H1 (cell line): ENCODE measurements at regions not wholly inside any gene's neighbourhood (a gene's known extent, or its start where the extent isn't known, plus 50 kb on each side); places are given as distances from the start of the nearest gene placed in this dataset.
"Not testable (repeated sequence)": the region's sequence is repeated elsewhere in the genome, so short reads cannot be mapped to it uniquely, and the experiment has no call there.

ENCODE experiments used
- CTCF ChIA-PET: fragments of 300-600 bp; sonication (Branson Sonifier 250); formaldehyde crosslinking; loops from one replicate; lab custom pipeline; 2021; ENCODE audit not compliant: partially characterized antibody; lab: Charles Lee
- POLR2A ChIA-PET: fragments of 300-600 bp; sonication (Branson Sonifier 250); formaldehyde crosslinking; loops from one replicate; lab custom pipeline; 2021; ENCODE audit warnings: inconsistent platforms; ENCODE audit not compliant: partially characterized antibody; lab: Charles Lee
- DNase-seq, 2 experiments: peaks; one replicate each; pipeline versions ENCODE4 v3.0.0 to v3.0.0-alpha.2; 2010 to 2022; ENCODE audit warnings: low spot score in 2 of 2, low read depth in 1 of 2, mixed read lengths in 1 of 2
- FAIRE-seq: peaks from 2 replicates; lab custom pipeline; 2011; peaks lifted over from hg19 to GRCh38; lab: Jason Lieb, UNC
- H2AFZ ChIP-seq: 2 replicates; pipeline ENCODE4 v1.8.1; 2012; ENCODE audit warnings: low read length, inconsistent platforms
- H2AK5ac ChIP-seq: 2 replicates; pipeline ENCODE4 v1.6.1; 2013; ENCODE audit warnings: low read depth, low read length
- H2BK120ac ChIP-seq: replicated peaks from 2 replicates; pipeline ENCODE3; 2013; ENCODE audit warnings: low read depth, low read length, inconsistent platforms
- H2BK12ac ChIP-seq: 2 replicates; pipeline ENCODE4 v1.6.1; 2013; ENCODE audit warnings: low read depth, low read length
- H2BK15ac ChIP-seq: 2 replicates; pipeline ENCODE4 v1.6.1; 2013; ENCODE audit warnings: low read length
- H2BK20ac ChIP-seq: 2 replicates; pipeline ENCODE4 v1.6.1; 2013; ENCODE audit warnings: low read length
- H2BK5ac ChIP-seq: 2 replicates; pipeline ENCODE4 v1.6.1; 2013; ENCODE audit warnings: low read depth, low read length
- H3K14ac ChIP-seq: 2 replicates; pipeline ENCODE4 v1.6.1; 2013; ENCODE audit warnings: inconsistent platforms; ENCODE audit not compliant: insufficient read length
- H3K18ac ChIP-seq: 2 replicates; pipeline ENCODE4 v1.6.1; 2013; ENCODE audit warnings: low read length; ENCODE audit errors: extremely low read depth
- H3K23ac ChIP-seq: 2 replicates; pipeline ENCODE4 v1.6.1; 2013; ENCODE audit warnings: inconsistent platforms; ENCODE audit not compliant: insufficient read length
- H3K23me2 ChIP-seq: 2 replicates; pipeline ENCODE4 v1.6.1; 2013; ENCODE audit warnings: low read depth, low read length
- H3K27ac ChIP-seq: 2 replicates; pipeline ENCODE4 v1.6.1; 2011; ENCODE audit warnings: low read depth, low read length, inconsistent platforms
- H3K27me3 ChIP-seq, 4 experiments: replicated peaks in 1 of 4; 1 replicate in 1 of 4; 2 replicates in 3 of 4; pipeline versions ENCODE4 v1.6.1 to v1.8.1; 2011 to 2013; ENCODE audit warnings: low read length in 3 of 4, mild to moderate bottlenecking in 3 of 4, inconsistent platforms in 2 of 4, mixed read lengths in 2 of 4, moderate library complexity in 1 of 4; ENCODE audit not compliant: control insufficient read depth in 3 of 4, insufficient read depth in 3 of 4; ENCODE audit errors: extremely low read depth in 1 of 4
- H3K36me3 ChIP-seq, 4 experiments: 2 replicates each; pipeline versions ENCODE4 v1.6.1 to v1.8.1; 2011 to 2013; ENCODE audit warnings: mild to moderate bottlenecking in 4 of 4, low read length in 3 of 4, moderate library complexity in 2 of 4, control low read depth in 1 of 4, inconsistent platforms in 1 of 4; ENCODE audit not compliant: insufficient read depth in 4 of 4, control insufficient read depth in 2 of 4
- H3K4ac ChIP-seq: replicated peaks from 2 replicates; pipeline ENCODE3; 2013; ENCODE audit warnings: low read length, low read depth, mixed read lengths, inconsistent platforms; ENCODE audit not compliant: insufficient read length
- H3K4me1 ChIP-seq, 4 experiments: replicated peaks in 1 of 4; 1 replicate in 1 of 4; 2 replicates in 3 of 4; pipeline versions ENCODE4 v1.6.1 to v1.8.1; 2011 to 2013; ENCODE audit warnings: low read length in 3 of 4, inconsistent platforms in 2 of 4, mixed read lengths in 1 of 4; ENCODE audit not compliant: insufficient read depth in 4 of 4, control insufficient read depth in 3 of 4
- H3K4me2 ChIP-seq, 2 experiments: 2 replicates each; pipeline versions ENCODE4 v1.6.1 to v1.8.1; 2011 to 2013; ENCODE audit warnings: low read depth in 2 of 2, low read length in 2 of 2, control low read depth in 1 of 2, inconsistent platforms in 1 of 2, mild to moderate bottlenecking in 1 of 2; ENCODE audit not compliant: insufficient read depth in 1 of 2
- H3K4me3 ChIP-seq, 4 experiments: fragments of 200-600, 300-600 bp in 1 of 4; sonication (generic), shearing (Covaris generic), sonication (Bioruptor Twin) in 1 of 4; 2 replicates each; pipeline versions ENCODE4 v1.5.1 to v1.8.1; 2011 to 2016; ENCODE audit warnings: low read length in 4 of 4, low read depth in 3 of 4, control low read depth in 2 of 4, inconsistent platforms in 2 of 4, mild to moderate bottlenecking in 2 of 4, mixed read lengths in 1 of 4, moderate library complexity in 1 of 4; ENCODE audit not compliant: insufficient read depth in 2 of 4; ENCODE audit errors: extremely low read depth in 1 of 4
- H3K56ac ChIP-seq: replicated peaks from 2 replicates; pipeline ENCODE3; 2013; ENCODE audit warnings: low read depth, mild to moderate bottlenecking, mixed read lengths, low read length, inconsistent platforms; ENCODE audit not compliant: insufficient read length
- H3K79me1 ChIP-seq: 2 replicates; pipeline ENCODE4 v1.6.1; 2013; ENCODE audit warnings: low read depth, low read length, control low read depth
- H3K79me2 ChIP-seq, 2 experiments: 2 replicates each; pipeline versions ENCODE4 v1.6.1 to v1.8.1; 2012 to 2013; ENCODE audit warnings: low read length in 2 of 2, mild to moderate bottlenecking in 2 of 2, inconsistent platforms in 1 of 2; ENCODE audit not compliant: insufficient read depth in 2 of 2, control insufficient read depth in 1 of 2
- H3K9ac ChIP-seq, 4 experiments: replicated peaks in 1 of 4; 1 replicate in 1 of 4; 2 replicates in 3 of 4; pipeline versions ENCODE4 v1.6.1 to v1.8.1; 2011 to 2013; ENCODE audit warnings: low read depth in 3 of 4, low read length in 3 of 4, control low read depth in 2 of 4, mild to moderate bottlenecking in 2 of 4, moderate library complexity in 2 of 4, inconsistent platforms in 1 of 4; ENCODE audit errors: extremely low read depth in 1 of 4
- H3K9me3 ChIP-seq, 2 experiments: 2 replicates each; pipeline versions ENCODE4 v1.6.1 to v1.8.1; 2012 to 2013; ENCODE audit warnings: mild to moderate bottlenecking in 2 of 2, moderate library complexity in 2 of 2, control low read depth in 1 of 2, inconsistent platforms in 1 of 2, low read depth in 1 of 2, low read length in 1 of 2, mixed read lengths in 1 of 2; ENCODE audit not compliant: insufficient read depth in 2 of 2
- H4K20me1 ChIP-seq, 2 experiments: replicated peaks in 1 of 2; 2 replicates each; pipeline versions ENCODE3 to v1.8.1; 2011 to 2013; ENCODE audit warnings: inconsistent platforms in 2 of 2, low read length in 2 of 2, mild to moderate bottlenecking in 1 of 2; ENCODE audit not compliant: insufficient read depth in 2 of 2, control insufficient read depth in 1 of 2
- H4K5ac ChIP-seq: 2 replicates; pipeline ENCODE4 v1.6.1; 2013; ENCODE audit warnings: low read length, low read depth, mixed read lengths, inconsistent platforms; ENCODE audit not compliant: insufficient read length
- H4K8ac ChIP-seq: 2 replicates; pipeline ENCODE4 v1.8.0; 2013; ENCODE audit warnings: mild to moderate bottlenecking, moderate library complexity, low read length, inconsistent platforms; ENCODE audit not compliant: insufficient read depth; ENCODE audit errors: extremely low read depth
- H4K91ac ChIP-seq: replicated peaks from 2 replicates; pipeline ENCODE3; 2013; ENCODE audit warnings: low read length, mixed read lengths, inconsistent platforms; ENCODE audit not compliant: insufficient read length
- WGBS, 2 experiments: shearing (Covaris generic) in 1 of 2; methylation state at CpG; one replicate each; pipeline versions ENCODE4 v1.1.6 to v1.1.7; 2013 to 2015; ENCODE audit warnings: low lambda C conversion rate in 2 of 2, mixed read lengths in 2 of 2, inconsistent platforms in 1 of 2, low coverage in 1 of 2, missing lambda C conversion rate in 1 of 2; ENCODE audit not compliant: insufficient replicate concordance in 2 of 2, insufficient coverage in 1 of 2, insufficient read length in 1 of 2; ENCODE audit errors: extremely low coverage in 1 of 2, missing lambda C conversion rate in 1 of 2; 5-methylcytosine and 5-hydroxymethylcytosine counted together

GRCh38 chr14:71567499-71568133 is 364.6 kb upstream of the RGS6 start:
- not testable (repeated sequence) for H3K56ac ChIP-seq, H3K9me3 ChIP-seq, H4K5ac ChIP-seq, H4K91ac ChIP-seq, H2BK20ac ChIP-seq, FAIRE-seq, H3K23me2 ChIP-seq, H3K36me3 ChIP-seq, H3K79me1 ChIP-seq, DNase-seq, H3K79me2 ChIP-seq, H2BK5ac ChIP-seq, H3K23ac ChIP-seq, H3K4me3 ChIP-seq, H2AFZ ChIP-seq, H3K14ac ChIP-seq, H2BK15ac ChIP-seq, H3K27me3 ChIP-seq, H3K27ac ChIP-seq, H2BK120ac ChIP-seq, H3K18ac ChIP-seq, H4K20me1 ChIP-seq, H3K4ac ChIP-seq, H2AK5ac ChIP-seq, H3K4me2 ChIP-seq, H3K9ac ChIP-seq, H4K8ac ChIP-seq, H2BK12ac ChIP-seq, H3K4me1 ChIP-seq
- ChIA-PET POLR2A (interaction anchor here (1.0 kb wide), 1 partner anchor 12 kb away, joined by 4 read pairs; no protein-coding TSS in a partner anchor), CTCF (interaction anchor here (0.7 kb wide), 1 partner anchor 182 kb away, joined by 3 read pairs; no protein-coding TSS in a partner anchor)
- WGBS, 2 experiments = 96% methylated on average over 2 of the region's 2 CpGs; no CpG with 5 or more reads in 1 of the 2 experiments
